ENCODE measurements at regions not wholly inside any gene's neighbourhood (a gene's known extent, or its start where the extent isn't known, plus 50 kb on each side); places are given as distances from the start of the nearest gene placed in this dataset.
"Not testable (repeated sequence)": the region's sequence is repeated elsewhere in the genome, so short reads cannot be mapped to it uniquely, and the experiment has no call there.

- DNase-seq: no peak
Observed at GRCh38 chrX:139020801-139021200, 309.3 kb upstream of the FGF13 start.

DNA sequence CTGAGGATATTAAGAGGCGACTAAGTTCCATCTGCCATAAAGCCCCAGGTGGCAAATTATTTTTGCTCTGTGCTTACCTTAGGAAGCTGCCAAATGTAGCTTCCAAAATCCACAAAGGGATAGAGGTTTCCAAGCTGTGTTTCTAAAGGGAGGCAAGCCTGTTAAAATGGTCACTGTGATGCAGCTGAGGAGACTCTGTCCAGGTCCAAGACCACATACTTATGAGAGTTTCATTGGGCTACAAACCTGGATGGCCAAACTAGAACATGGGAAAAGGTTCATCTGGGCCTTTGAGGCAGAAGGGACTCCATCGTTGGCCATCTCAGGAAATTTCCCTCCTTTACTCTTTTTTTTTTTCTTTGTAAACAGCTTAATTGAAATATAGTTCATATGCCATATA, 306.9 kb upstream of the FGF13 start:
- DNase-seq: no peak

DNA sequence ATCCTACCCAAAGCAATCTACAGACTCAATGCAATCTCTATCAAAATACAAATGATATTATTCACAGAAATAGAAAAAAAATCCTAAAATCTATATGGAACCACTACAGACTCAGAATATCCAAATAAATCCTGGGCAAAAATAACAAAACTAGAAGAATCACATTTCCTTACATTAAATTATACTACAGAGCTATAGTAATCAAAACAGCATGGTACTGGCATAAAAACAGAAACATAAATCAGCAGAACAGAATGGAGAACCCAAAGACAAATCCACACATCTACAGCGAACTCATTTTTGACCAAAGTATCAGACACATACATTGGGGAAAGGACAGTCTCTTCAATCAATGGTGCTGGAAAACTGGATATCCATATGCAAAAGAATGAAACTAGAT, 304.1 kb upstream of the FGF13 start:
- no peak for DNase-seq

DNA sequence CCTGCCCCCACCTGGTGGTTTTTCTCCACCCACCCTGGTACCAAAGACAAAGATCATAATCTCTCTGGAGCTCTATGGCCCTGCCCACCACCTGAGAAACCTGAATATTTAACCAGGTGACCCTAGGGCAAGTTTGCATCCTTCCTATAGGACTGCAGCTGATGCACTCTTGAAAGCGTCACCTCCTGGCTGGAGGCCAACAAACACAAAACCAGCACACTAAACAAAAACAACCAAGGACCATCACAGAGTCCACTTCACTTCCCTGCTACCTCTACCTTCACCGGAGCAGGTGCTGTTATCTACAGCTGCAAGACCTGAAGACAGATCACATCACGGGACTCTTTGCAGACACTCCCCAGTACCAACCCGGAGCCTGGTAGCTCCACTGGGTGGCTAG, 296.7 kb upstream of the FGF13 start:
- DNase-seq: no peak

GRCh38 chrX:139003856-139004527, 292.5 kb upstream of the FGF13 start:
- not testable (repeated sequence) for DNase-seq

DNA sequence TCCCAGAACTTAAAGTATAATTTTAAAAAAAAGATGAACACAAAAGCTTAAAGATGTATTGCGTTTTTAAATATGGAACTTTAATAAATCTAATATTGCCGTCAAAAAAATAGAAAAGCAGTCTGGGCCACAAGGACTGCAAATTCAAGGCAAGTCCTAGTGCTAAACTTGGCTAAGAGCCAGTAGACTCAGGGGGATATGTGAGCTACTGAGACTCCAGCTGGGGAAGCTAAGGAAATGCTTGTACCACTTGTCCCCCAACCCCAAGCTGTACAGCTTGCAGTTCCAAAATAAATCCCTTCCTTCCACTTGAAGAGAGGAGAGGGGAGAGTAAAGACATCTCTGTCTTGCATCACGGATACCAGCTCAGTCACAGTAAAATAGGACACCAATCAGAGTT, 290.8 kb upstream of the FGF13 start:
- no peak for DNase-seq

DNA sequence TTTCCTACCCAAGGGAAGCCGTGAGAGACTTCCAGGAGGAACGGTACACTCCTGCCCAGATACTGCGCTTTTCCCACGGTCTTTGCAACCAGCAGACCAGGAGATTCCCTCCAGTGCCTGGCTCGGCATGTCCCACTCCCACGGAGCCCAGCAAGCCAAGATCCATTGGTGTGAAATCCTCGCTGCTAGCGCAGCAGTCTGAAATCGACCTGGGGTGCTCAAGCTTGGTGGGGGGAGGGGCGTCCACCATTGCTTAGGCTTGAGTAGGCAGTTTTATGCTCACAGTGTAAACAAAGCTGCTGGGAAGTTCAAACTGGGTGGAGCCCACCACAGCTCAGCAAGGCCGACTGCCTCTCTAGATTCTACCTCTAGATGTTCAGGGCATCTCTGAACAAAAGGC, 284.8 kb upstream of the FGF13 start:
- DNase-seq: no peak

DNA sequence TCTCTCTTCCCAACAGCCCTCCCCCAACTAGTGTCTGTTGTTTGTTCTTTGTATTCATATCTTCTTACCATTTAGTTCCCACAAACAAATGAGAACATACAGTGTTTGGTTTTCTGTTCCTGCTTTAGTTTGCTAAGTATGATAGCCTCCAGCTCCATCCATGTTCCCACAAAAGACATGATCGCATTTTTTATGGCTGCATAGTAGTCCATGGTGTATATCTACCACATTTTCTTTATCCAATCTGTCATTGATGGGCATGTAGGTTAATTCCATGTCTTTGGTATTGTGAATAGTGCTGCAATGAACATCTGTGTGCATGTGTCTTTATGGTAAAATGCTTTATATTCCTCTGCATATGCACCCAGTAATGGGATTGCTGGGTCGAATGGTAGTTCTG, 283.9 kb upstream of the FGF13 start:
- no peak for DNase-seq

DNA sequence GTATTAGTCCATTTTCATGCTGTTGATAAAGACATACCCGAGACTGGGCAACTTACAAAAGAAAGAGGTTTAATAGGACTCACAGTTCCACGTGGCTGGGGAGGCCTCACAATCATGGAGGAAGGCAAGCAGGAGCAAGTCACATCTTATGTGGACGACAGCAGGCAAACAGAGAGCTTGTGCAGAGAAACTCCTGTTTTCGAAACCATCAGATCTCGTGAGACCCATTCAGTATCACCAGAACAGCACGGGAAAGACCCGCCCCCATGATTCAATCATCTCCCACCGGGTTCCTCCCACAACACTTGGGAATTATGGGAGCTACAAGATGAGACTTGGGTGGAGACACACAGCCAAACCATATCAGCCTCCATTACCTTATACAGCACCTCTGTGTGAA, 278.9 kb upstream of the FGF13 start:
- DNase-seq: not testable (repeated sequence)

DNA sequence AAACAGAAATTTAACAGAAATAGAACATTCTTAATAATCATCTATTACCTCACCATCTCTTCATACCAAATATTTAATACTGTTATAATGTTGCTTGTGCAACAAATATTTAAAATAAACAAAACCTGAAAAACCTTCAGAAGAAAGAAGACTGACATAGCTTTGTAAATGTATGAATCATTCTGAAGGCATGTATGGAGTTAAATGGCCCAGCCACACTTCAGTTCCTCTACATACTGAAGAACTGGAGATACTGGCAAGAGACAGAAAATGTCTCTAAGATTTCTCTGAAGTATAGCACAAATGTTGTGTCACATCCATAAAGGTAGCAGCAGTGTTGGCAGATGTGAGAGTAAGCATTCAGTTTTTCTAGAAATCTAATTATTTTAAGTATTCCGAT, 275.3 kb upstream of the FGF13 start:
- DNase-seq: no peak

DNA sequence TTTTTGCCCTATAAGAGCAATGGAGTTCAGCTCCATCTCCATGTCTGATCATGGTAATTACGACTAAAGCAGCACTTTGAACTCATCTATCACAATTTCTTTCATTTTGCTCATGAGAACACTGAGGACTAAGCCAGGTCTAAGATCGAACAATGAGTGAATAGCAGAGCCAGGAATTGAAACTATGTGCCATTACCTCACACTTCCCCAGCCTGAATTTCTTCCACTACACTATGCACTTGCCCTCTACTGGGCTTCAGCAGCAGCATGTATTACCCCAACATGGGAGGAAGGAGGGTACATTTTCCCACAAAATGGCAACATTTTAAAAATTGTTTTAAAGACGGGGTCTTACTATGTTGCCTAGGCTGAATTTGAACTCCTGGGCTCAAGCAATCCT, 274.7 kb upstream of the FGF13 start:
- no peak for DNase-seq

DNA sequence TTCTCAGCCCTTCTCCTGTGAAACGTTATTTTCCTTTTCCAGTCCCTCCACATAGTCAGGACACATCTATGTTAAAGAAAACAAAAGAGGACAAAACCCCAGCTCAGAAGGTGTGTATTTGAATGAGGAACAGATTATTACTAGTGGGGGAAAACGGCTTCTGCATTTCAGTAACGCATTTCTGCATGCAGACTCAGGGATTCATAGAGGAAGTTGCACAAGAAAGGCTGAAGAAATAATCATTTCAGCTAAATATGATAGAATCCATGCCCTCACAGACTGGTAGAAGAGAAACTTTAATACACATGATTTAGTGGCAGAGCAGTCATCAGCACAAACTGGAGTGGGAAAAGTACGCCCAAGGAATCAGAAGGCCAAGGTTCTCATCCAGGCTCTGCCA, 270.8 kb upstream of the FGF13 start:
- no peak for DNase-seq

DNA sequence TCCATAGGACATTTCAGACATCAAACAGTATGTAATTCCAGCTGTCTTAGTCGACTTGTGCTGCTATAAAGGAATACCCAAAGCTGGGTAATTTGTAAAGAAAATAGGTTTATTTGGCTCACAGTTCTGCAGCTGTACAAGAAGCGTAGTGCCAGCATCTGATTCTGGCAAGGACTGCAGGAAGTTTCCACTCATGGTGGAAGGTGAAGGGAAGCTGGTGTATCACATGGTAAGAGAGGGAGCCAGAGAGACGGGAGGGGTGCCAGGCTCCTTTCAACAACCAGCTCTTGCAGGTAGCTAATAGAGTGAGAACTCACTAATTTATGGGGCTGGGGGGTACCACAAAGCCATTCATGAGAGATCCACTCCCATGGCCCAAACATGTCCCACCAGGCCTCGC, 253.0 kb upstream of the FGF13 start:
- DNase-seq: no peak

GRCh38 chrX:138962419-138962818, 250.9 kb upstream of the FGF13 start:
- not testable (repeated sequence) for DNase-seq

GRCh38 chrX:138954976-138955375, 243.5 kb upstream of the FGF13 start:
- DNase-seq: no peak

DNA sequence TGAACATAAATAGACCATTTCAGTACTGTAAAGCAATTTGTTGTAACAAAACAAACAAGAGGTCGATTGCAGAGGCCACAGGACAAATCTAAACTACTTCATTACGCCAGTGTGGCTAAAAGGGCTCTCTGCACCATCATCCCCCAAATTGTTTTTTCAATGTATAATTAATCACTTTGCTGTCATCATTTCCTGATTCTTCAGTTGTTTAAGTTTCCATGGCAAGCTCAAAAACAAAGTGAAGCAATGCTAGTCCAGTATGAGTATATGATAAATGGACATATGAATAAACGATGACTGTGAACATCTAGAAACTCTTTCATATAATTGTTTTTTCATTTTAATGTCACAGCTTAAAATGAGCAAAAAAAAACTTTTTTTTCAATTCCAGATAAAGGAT, 235.4 kb upstream of the FGF13 start:
- DNase-seq: no peak

DNA sequence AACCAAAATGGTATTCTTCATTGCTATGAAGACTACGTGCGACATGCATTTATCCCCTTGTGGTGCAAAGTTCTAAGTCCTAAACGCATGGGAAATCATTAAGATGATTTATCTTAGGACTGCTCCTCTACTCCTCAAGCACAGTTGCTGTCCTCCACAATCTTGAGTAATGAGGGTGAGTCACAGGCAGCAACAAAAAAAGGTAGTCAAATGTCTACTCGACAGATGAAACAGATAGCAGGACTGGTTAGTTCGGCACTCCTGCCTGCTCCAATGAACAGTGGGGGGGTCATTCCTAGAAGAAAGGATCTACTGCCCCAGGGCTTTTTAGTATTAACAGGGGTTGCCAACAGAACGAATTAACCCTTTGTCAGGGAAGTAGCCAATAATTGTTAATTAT, 233.7 kb upstream of the FGF13 start:
- no peak for DNase-seq

DNA sequence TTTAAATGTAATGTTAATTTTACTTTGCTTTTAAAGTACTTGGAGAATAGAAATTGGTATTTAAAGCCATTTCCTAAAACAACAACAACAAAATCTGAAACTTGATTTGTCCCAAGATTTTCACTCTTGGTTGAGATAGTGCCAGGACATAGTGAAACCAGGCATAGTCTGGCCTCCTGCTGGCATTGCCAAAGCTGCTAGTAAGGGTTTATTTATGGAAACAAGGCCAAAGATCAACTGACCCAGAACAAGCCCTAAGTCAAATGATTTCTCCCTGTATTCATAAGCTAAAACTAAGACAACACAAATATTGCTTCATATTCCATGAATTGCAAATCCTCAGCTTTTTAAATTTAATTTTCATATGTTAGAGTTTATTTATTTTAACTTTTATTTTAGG, 227.5 kb upstream of the FGF13 start:
- DNase-seq: no peak

- no peak for DNase-seq
Observed at GRCh38 chrX:138938003-138938402, 226.5 kb upstream of the FGF13 start.

GRCh38 chrX:138931212-138931611, 219.7 kb upstream of the FGF13 start:
- no peak for DNase-seq

- no peak for DNase-seq
Observed at GRCh38 chrX:138930583-138930945, 219.0 kb upstream of the FGF13 start.

GRCh38 chrX:138929926-138930582, 218.5 kb upstream of the FGF13 start:
- no peak for DNase-seq

- no peak for DNase-seq
Observed at GRCh38 chrX:138928737-138929459, 217.4 kb upstream of the FGF13 start.

- DNase-seq: no peak
Observed at GRCh38 chrX:138925330-138925729, 213.8 kb upstream of the FGF13 start.
